Fibroblast of the conjunctiva (primary cell): ENCODE measurements at regions not wholly inside any gene's neighbourhood (a gene's known extent, or its start where the extent isn't known, plus 50 kb on each side); places are given as distances from the start of the nearest gene placed in this dataset.
"Not testable (repeated sequence)": the region's sequence is repeated elsewhere in the genome, so short reads cannot be mapped to it uniquely, and the experiment has no call there.

Source experiments
- DNase-seq: peaks from one replicate; pipeline ENCODE4 v3.0.0-alpha.2; 2010; ENCODE audit warnings: low read depth

DNA sequence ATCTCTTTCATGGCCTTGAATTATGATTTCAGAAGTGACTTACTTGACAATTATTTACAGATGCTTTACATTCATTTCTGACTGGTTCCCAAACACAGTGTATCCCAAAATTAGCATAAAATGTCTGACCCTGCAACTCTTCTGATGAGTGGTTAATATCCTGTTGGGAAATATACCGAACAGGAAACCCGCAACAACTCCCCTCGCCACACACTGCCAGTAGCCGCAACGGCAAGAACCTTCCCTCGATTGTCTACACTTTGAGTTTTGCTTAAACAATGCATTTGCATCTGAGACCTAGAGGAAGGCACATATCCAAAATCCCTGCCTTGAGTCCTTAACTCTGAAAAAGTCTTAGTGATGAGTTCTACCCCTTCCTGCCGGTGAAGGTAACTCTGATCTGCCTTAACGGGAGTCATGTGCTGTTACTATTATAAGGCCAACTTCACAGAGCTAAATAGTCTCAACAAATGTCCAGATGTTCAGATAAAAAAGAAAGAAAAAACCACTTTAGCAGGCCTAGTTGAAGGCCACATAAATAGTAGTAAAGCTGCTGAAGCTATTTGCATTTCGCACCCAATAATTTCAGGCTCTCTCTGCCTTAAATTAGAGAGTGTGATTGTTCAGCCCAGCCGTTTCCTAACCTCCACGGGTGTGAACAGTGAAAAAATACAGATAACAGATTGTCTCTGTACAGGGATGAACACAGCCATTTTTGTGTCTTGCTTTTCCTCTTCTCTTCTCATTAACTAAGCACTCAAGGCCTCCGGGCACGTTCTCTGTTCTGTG lies 321.1 kb downstream of the HS3ST3B1 start:
- DNase-seq: no peak

- DNase-seq: no peak
Measured at GRCh38 chr17:14619821-14620220, 318.9 kb downstream of the HS3ST3B1 start.

DNA sequence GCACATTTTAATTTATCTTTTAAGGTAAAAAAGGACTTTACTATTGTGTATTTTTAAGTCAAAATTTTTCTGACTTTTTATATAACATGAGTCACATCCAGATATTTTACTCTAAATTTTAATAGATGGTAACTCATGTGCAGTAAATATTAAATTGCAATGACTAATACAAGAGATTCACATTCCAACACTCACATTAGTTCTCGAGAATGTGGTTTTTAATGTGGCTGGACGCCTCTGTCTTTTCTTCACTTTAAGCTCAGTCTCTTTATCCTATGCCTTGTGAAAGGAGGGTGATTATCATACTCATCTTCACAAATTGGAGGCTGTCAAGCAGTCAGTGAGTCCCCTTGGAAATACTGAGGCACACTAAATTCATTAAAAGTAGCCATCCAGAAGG lies 315.6 kb downstream of the HS3ST3B1 start:
- DNase-seq: no peak

GRCh38 chr17:14605267-14605599 lies 304.4 kb downstream of the HS3ST3B1 start:
- no peak for DNase-seq

DNA sequence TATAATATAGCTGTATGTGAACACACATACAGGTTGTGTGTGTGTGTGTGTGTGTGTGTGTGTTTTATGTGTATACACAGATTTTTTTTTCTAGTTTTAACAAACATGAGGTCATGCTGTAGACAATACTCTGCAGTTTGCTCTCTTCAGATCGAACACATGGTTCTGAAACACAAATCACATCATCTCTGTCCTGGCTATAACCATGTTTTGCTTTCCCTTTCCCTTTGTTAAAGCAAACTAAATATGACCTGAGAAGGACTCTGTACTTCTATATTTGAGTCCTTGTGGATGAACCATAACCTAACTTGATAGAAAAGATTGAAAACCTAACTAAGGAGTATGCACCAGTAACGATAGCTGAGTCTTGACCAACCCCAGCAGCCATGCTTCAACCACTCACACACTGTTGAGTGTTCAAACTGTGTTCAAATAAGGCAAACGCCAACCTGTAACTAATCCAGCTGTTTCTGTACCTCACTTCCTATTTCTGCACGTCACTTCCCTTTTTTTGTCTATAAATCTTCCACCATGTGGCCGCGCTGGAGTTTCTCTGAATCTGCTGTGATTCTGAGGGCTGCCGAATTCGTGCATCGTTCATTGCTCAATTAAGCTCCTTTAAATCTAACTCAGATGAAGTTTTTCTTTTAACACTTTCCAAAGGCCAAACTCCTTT lies 303.8 kb downstream of the HS3ST3B1 start:
- DNase-seq: no peak

DNA sequence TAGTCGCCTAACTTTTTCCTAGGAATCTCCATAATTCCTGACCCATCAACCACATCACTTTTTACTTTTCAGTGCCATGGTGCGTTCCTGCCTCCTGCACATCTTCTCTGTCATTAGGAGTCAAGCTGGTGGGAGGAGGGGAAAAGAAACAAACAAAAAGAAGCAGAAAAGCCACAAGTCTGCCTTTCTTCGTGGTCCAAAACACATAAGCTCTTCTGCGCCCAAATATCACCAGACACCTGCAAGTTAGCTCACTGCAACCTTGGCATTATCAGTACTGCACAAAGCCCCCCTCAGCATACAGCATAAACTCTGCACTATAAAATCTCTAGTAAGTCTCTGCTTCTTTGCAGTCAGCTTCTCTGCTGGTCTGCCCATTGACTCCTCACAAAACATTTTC lies 295.3 kb downstream of the HS3ST3B1 start:
- no peak for DNase-seq

DNA sequence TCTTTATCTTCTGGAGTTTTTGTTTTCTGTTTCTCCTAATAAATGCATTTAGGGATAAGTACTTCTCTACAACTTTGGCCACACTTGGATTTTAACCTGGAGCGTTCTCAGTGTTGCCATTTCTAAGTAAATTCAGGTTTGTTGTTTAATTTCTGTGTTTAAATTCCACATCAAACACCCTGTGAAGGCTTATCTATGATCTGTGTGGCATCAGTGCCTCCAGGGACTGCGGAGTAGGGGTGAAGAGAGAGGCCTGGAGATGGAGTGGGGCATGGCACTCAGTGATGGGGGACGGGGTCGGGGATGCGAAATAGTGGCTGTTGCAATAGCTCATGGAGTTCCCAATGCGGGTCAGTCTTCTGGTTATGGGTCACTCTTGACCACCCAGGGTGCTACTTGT lies 294.8 kb downstream of the HS3ST3B1 start:
- no peak for DNase-seq

DNA sequence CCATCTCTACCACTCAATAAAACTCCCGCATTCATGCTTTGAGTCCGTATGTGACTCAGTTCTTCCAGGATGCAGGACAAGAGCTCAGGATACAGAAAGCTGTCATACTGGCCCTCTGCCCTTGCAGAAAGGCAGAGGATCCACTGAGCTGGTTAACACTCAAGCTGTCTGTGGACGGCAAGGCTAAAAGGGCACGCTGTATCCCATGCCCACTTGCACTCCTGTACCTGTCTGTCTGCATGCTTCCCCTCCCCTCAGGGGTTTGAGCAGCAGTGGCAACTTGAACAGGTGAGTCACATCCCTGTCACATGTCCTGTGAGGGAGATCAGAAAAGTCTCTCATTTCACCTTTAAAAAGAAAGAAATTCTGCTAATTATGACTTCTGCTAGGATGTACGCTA lies 293.8 kb downstream of the HS3ST3B1 start:
- no peak for DNase-seq

DNA sequence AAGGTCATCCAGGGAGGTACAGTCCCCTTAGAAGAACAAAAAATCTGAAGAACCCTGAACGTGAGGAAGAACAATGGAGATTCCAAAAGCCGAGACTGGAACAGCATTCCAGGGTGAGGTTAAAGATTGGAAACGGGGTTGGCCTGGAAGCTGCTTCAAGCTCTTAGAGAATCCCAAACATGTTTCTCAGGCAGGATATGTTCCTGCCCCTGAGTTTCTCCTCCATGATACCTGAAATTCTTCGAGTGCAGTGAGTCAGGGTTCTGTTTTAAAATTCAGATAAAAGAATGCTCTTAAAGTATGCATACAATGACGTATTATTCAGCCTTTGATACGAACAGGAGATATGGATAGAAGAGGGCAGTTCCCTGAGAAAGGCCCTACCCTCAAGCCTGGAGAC lies 293.1 kb downstream of the HS3ST3B1 start:
- DNase-seq: no peak

GRCh38 chr17:14590459-14591250 lies 289.8 kb downstream of the HS3ST3B1 start:
- no peak for DNase-seq

DNA sequence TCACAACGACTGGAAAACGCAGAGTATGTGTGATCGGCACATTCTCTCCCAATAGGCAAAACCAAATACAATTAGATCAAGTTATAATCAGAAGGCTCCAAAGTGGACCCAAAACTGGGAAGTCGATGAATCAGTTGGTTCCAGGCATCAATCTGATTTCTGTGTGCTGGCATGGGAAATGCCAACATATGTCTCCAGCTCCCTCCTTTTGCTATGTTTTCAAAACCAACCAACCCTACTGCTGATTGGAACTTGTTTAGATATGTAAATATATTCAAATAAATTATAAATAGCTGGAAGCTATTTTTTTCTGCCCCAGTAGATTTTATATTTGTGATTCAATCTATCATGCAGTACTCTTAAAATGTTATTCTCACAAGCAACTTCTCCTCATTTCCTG lies 284.2 kb downstream of the HS3ST3B1 start:
- DNase-seq: no peak

DNA sequence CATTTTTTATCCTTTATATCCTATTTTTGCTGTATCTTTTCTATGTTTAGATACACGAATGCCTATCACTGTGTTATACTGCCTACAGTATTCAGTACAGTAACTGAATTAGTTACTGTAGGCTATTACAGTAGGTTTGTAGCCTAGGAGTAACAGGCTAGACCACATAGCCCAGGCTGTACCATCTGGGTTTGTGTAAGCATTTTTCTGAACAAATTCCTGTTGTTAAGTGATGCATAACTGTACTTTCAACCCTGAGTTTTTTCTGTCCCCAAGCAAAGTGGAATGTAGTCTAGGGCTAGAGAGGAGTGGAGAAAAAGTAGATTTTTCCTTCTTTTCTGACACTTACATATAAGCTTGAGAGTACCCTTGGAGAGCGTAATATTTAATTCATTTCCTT lies 282.1 kb downstream of the HS3ST3B1 start:
- no peak for DNase-seq

DNA sequence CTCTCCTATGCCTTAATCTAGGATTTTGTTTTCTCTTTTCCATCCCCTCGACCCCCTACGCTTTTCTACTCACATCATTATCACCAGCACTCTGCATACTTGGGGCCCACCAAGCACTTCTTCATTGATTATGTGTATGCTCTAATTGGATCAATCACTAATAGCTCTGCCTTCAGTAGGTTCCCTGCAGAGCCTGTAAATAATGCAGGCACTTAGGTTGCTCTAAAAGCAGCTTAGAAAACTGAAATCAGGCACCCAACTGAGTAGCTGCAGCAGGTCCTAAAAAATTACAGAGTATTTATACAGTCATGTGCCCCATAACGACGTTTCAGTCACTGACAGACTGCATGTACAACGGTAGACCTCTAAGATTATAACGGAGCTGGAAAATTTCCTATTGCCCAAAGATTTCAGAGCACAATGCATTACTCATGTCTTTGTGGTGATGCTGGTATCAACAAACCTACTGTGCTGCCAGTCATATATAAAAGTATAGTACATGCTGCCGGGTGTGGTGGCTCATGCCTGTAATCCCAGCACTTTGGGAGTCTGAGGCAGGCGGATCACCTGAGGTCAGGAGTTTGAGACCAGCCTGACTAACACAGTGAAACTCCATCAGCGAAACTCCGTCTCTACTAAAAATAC lies 280.4 kb downstream of the HS3ST3B1 start:
- no peak for DNase-seq

- DNase-seq: no peak
Measured at GRCh38 chr17:14580499-14580898, 279.6 kb downstream of the HS3ST3B1 start.

GRCh38 chr17:14579716-14580115 lies 278.8 kb downstream of the HS3ST3B1 start:
- DNase-seq: no peak

- peak; percentile 13 for DNase-seq
Measured at GRCh38 chr17:14575471-14575953, 274.6 kb downstream of the HS3ST3B1 start.

DNA sequence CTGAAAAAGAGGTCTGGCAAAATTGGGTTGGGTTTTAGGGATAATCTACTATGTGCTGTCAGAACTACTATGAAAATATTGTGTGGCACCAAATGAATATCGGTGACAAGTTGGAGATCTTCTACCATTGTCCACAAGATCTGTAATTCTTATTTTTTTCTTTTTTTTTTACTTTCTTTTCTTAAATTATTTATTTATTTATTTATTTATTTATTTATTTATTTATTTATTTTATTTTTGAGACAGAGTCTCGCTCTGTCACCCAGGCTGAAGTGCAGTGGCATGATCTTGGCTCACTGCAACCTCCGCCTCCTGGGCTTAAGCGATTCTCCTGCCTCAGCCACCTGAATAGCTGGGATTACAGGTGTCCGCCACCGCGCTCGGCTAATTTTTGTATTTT lies 259.4 kb downstream of the HS3ST3B1 start:
- DNase-seq: not testable (repeated sequence)

- DNase-seq: no peak
Measured at GRCh38 chr17:14559264-14560119, 258.6 kb downstream of the HS3ST3B1 start.

DNA sequence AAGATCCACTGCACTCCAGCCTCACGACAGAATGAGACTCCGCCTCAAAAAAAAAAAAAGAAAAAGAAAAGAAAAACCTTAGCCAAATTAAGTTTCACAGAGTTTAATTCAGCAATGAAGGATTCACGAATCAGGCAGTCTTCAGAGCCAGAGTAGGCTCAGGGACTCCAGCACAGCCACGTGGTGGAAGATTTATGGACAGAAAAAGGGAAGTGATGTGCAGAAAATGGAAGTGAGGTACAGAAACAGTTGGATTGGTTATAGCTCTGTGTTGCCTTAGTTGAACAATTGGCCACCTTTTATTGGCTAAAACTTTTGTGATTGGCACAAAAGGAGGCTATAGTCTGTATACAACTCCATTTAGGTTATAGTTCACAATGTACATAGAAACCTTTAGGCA lies 256.6 kb downstream of the HS3ST3B1 start:
- DNase-seq: no peak

GRCh38 chr17:14553847-14554246 lies 253.0 kb downstream of the HS3ST3B1 start:
- DNase-seq: no peak

DNA sequence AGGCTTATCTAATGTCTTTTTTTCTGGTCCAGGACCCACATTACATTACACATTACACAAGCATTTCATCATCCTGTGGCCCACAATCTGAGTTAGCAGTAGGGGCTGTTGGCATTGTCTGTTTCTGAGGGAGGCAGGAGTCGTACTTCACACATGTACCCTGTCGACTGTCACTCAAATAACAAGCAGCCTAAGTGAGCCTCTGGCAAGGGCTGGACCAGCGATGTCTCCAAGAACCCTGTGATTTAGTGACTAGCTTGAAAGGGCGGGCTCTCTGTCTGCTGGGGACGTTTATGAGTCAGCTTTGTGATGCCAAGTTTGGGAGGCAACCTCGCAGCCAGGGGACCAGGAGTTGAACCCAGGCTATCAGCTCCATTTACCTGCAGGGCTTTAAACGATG lies 251.4 kb downstream of the HS3ST3B1 start:
- no peak for DNase-seq
